Gastrocnemius medialis (tissue), 4 donors: ENCODE measurements at regions not wholly inside any gene's neighbourhood (a gene's known extent, or its start where the extent isn't known, plus 50 kb on each side); places are given as distances from the start of the nearest gene placed in this dataset.

Experiments
- ATAC-seq, 2 donors: fragments of 150-250 bp; one replicate each; pipeline ENCODE4 v1.9.1; 2016
- DNase-seq, 2 donors: peaks; one replicate each; pipeline ENCODE4 v3.0.0-alpha.2; 2019
- H3K27ac ChIP-seq, 4 donors: fragments of 200-600 bp; sonication (generic); 1 replicate in 1 of 4; 2 replicates in 3 of 4; pipeline ENCODE4 v1.5.1; 2016 to 2018; ENCODE audit warnings: mild to moderate bottlenecking in 2 of 4, moderate library complexity in 1 of 4
- H3K27me3 ChIP-seq, 3 donors: fragments of 200-600 bp; sonication (generic) in 2 of 3; 1 replicate in 1 of 3; 2 replicates in 2 of 3; pipeline versions ENCODE4 v1.5.1 to v1.6.0; 2016 to 2019; ENCODE audit warnings: mild to moderate bottlenecking in 1 of 3, moderate library complexity in 1 of 3
- H3K36me3 ChIP-seq, 2 donors: fragments of 200-600 bp; sonication (generic) in 1 of 2; one replicate each; pipeline ENCODE4 v1.5.1; 2017 to 2018
- H3K4me1 ChIP-seq, 2 donors: fragments of 200-600 bp; sonication (generic) in 1 of 2; one replicate each; pipeline ENCODE4 v1.5.1; 2016 to 2017; ENCODE audit warnings: mild to moderate bottlenecking in 2 of 2
- H3K4me3 ChIP-seq, 4 donors: fragments of 200-600 bp; sonication (generic) in 3 of 4; 1 replicate in 1 of 4; 2 replicates in 3 of 4; pipeline ENCODE4 v1.5.1; 2016 to 2019; ENCODE audit warnings: mild to moderate bottlenecking in 2 of 4
- H3K9me3 ChIP-seq, 3 donors: fragments of 200-600 bp; sonication (generic) in 2 of 3; 1 replicate in 1 of 3; 2 replicates in 2 of 3; pipeline ENCODE4 v1.5.1; 2016 to 2019
- POLR2A ChIP-seq, 2 donors: fragments of 450-650 bp; IDR thresholded peaks; one replicate each; pipeline ENCODE4 v1.6.1; 2017; ENCODE audit warnings: antibody characterized with exemption in 2 of 2, mild to moderate bottlenecking in 2 of 2, moderate library complexity in 2 of 2
- in situ Hi-C, 4 donors: fragments of 200-750 bp; cut with MboI; loops; one replicate each; pipeline versions ENCODE4 v1.15.0 to v1.8.0; 2017; ENCODE audit warnings: low sequenced_read_pairs in 4 of 4
- intact Hi-C: fragments of 100-400 bp; cut with DNase I; formaldehyde crosslinking; loops from one replicate; pipeline ENCODE4 v1.15.1; 2023; ENCODE audit warnings: low total_unique reads
- TF ChIP-seq, protein P1 (sequence below), 5 experiments: fragments of 450-650 bp in 3 of 5; fragments of 200-600 bp in 2 of 5; sonication (generic) in 2 of 5; IDR thresholded peaks in 4 of 5; conservative IDR thresholded peaks in 1 of 5; 1 replicate in 4 of 5; 2 replicates in 1 of 5; pipeline ENCODE4 v1.5.1; 2016 to 2019; ENCODE audit warnings: antibody characterized with exemption in 5 of 5, mild to moderate bottlenecking in 3 of 5, moderate library complexity in 3 of 5

DNA sequence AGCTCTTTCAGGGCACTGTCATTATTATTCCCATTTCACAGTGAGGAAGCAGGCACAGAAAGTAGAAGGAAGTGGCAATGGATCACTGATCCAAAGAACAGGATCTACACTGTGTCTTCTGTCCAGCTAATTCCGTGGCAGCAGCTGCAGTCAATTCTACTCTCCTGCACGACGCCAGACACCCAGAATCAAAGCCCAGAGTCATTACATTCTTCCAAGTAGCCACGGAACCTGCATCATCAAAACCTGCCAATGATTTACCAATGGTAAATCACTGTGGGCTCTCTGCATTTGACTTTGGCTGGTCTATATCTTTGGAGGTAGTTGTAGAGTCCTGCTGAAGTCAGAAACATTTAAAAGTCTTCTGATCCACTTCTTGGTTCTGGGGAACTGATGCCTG is 767.7 kb downstream of the LIG4 start:
- ATAC-seq, result no peak
- no peaks in the 10 kb centered on the region for H3K9me3 ChIP-seq
- no peak overlapping the region for H3K4me3 ChIP-seq
- no peak overlapping the region for H3K27ac ChIP-seq
- no peaks in the 10 kb centered on the region for H3K4me1 ChIP-seq
- no peaks in the 10 kb centered on the region for H3K36me3 ChIP-seq
- intact Hi-C loops (no loop called here), in situ Hi-C loops (no loop called here)
- H3K27me3 ChIP-seq, result no peaks in the 10 kb centered on the region
- no peak for DNase-seq
- TF ChIP-seq POLR2A (IDR thresholded peaks at IDR 0.05), result no peak

DNA sequence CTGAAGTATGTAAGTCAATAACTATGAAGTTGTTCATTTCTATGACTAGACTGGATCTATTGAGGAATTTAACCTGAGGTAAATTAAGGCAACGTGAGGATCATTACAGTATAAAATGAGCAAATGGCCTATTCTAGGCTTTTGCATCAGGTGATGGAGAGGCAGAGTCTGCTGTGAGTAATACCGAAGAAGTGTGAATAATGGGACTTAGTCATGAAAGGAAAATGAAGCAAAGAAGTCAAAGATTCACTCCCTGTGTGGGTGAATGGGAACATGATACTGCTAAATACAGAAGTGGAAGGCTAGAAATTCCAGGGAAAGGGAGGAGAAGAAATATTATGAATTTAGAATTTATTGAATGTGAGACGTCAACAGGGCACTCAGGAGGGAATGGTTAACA is 774.1 kb downstream of the LIG4 start:
- no peak for DNase-seq
- Histone ChIP-seq H3K9me3 (no peaks in the 10 kb centered on the region), H3K4me1 (no peaks in the 10 kb centered on the region), H3K36me3 (no peaks in the 10 kb centered on the region), H3K27me3 (no peaks in the 10 kb centered on the region), H3K4me3 (no peak overlapping the region), H3K27ac (no peak overlapping the region)
- in situ Hi-C loops (no loop called here), intact Hi-C loops (no loop called here)
- no peak for ATAC-seq
- TF ChIP-seq, protein P1, sequence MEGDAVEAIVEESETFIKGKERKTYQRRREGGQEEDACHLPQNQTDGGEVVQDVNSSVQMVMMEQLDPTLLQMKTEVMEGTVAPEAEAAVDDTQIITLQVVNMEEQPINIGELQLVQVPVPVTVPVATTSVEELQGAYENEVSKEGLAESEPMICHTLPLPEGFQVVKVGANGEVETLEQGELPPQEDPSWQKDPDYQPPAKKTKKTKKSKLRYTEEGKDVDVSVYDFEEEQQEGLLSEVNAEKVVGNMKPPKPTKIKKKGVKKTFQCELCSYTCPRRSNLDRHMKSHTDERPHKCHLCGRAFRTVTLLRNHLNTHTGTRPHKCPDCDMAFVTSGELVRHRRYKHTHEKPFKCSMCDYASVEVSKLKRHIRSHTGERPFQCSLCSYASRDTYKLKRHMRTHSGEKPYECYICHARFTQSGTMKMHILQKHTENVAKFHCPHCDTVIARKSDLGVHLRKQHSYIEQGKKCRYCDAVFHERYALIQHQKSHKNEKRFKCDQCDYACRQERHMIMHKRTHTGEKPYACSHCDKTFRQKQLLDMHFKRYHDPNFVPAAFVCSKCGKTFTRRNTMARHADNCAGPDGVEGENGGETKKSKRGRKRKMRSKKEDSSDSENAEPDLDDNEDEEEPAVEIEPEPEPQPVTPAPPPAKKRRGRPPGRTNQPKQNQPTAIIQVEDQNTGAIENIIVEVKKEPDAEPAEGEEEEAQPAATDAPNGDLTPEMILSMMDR (IDR thresholded peaks at IDR 0.05 in 4 of 5, conservative IDR thresholded peaks at IDR 0.05 in 1 of 5), result no peak
- TF ChIP-seq POLR2A (IDR thresholded peaks at IDR 0.05), result no peak

DNA sequence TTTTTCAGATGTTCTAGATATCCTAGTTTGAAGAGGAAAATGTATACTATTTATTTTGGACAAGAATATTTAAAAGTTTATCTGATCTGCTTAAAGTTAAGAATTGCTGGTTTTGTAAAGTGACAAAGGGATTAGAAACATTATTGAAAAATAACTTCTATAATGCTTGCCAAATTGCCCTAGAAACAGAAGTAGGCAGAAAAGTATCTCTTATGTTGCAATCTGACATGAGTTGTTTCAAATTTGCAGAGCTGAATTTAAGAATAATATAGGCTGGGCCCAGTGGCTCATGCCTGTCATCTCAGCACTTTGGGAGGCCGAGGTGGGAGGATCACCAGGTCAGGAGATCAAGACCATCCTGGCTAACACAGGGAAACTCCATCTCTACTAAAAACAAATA is 777.1 kb downstream of the LIG4 start:
- no peak for DNase-seq
- Histone ChIP-seq H3K27me3 (no peaks in the 10 kb centered on the region), H3K27ac (no peak overlapping the region), H3K4me1 (no peaks in the 10 kb centered on the region), H3K36me3 (no peaks in the 10 kb centered on the region), H3K9me3 (peaks cover 0 to 4% (median 0%) of the 10 kb centered on the region in 3 donors), H3K4me3 (no peak overlapping the region)
- no peak for ATAC-seq
- TF ChIP-seq POLR2A (IDR thresholded peaks at IDR 0.05), result no peak
- TF ChIP-seq, protein P1 (IDR thresholded peaks at IDR 0.05 in 4 of 5, conservative IDR thresholded peaks at IDR 0.05 in 1 of 5), result no peak
- intact Hi-C loops (no loop called here), in situ Hi-C loops (no loop called here)

DNA sequence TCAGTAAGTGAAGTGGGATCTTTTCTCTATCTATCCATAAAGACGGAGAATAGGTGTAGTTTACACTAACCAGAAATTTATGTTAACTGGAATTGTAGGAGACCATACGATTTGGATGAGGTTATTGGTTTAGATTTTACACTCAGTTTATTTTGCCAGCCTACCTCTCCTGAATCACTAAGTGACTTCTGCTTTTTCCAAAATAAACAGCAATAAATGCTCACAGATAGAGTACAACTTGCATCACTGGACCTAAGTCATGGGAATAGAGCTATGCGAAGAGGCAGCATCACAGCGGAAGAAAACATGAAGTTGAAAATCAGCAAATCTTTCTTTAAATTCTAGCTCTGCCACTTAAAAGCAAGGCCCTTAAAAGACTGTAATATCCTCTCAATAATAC is 781.0 kb downstream of the LIG4 start:
- no peak for DNase-seq
- in situ Hi-C loops, result no loop called here
- TF ChIP-seq POLR2A (IDR thresholded peaks at IDR 0.05), result no peak
- TF ChIP-seq, protein P1 (IDR thresholded peaks at IDR 0.05 in 4 of 5, conservative IDR thresholded peaks at IDR 0.05 in 1 of 5), result no peak

DNA sequence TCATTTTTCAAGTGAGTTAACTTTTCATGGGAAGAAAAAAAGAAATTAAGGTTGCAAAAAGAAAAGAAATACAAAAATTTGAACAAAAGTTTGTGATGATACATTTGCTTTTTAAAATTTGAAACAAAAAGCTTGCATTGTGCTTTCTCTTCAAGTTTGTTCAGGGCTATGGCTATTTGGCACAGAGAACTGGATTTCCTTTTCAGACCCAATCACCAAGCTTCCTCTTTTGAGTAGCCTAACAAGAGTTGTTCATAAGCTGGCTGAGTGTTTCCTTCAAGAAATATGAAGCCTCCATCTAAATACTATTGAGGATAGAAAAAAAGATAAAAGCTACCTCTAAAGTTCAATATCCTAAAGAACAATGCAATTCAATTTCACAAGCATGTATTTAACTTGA is 787.8 kb downstream of the LIG4 start:
- intact Hi-C loops, result no loop called here
- H3K27ac ChIP-seq, result no peak overlapping the region

More for the DNA sequence above, 781.0 kb downstream of the LIG4 start:
- H3K27ac ChIP-seq, result no peak overlapping the region
- no peaks in the 10 kb centered on the region for H3K4me1 ChIP-seq
- intact Hi-C loops, result no loop called here
- no peak for ATAC-seq
- H3K27me3 ChIP-seq, result no peaks in the 10 kb centered on the region
- H3K36me3 ChIP-seq, result no peaks in the 10 kb centered on the region
- H3K4me3 ChIP-seq, result no peak overlapping the region
- H3K9me3 ChIP-seq, result peaks cover 0 to 4% (median 0%) of the 10 kb centered on the region in 3 donors

More for the DNA sequence above, 787.8 kb downstream of the LIG4 start:
- Histone ChIP-seq H3K4me1 (no peaks in the 10 kb centered on the region), H3K27me3 (no peaks in the 10 kb centered on the region), H3K36me3 (no peaks in the 10 kb centered on the region), H3K4me3 (no peak overlapping the region), H3K9me3 (no peaks in the 10 kb centered on the region)
- in situ Hi-C loops, result no loop called here
- DNase-seq (no peak), ATAC-seq (no peak)
- TF ChIP-seq POLR2A (IDR thresholded peaks at IDR 0.05), result no peak
- TF ChIP-seq, protein P1 (IDR thresholded peaks at IDR 0.05 in 4 of 5, conservative IDR thresholded peaks at IDR 0.05 in 1 of 5), result no peak
